GM18499 (cell line): ENCODE measurements at regions not wholly inside any gene's neighbourhood (a gene's known extent, or its start where the extent isn't known, plus 50 kb on each side); places are given as distances from the start of the nearest gene placed in this dataset.
"Not testable (repeated sequence)": the region's sequence is repeated elsewhere in the genome, so short reads cannot be mapped to it uniquely, and the experiment has no call there.

Experiments
- ATAC-seq: cut with Tn5 transposase; IDR thresholded peaks from one replicate; pipeline ENCODE4 v1.9.1; 2021; ENCODE audit warnings: moderate number of reproducible peaks; ENCODE audit not compliant: insufficient read depth, unreplicated experiment

DNA sequence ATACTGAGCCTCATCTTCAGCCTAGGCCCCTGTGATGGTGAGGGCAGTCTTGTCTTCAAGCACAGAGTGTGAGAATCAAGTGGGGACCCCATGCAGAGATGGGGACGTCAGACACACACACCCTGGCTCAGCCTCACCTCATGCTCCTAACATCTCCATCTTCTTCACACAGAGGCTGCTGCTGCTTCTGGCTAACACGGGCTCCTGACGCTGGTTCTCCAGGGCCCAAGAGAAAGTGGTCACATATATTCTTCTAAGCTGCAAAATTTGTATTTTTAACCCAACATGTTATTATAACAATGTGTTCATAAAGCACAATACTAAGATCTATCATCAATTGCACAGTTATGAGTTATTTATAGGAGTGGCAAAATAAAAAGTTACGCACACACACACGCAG, 101.2 kb downstream of the VPREB1 start:
- no peak for ATAC-seq

DNA sequence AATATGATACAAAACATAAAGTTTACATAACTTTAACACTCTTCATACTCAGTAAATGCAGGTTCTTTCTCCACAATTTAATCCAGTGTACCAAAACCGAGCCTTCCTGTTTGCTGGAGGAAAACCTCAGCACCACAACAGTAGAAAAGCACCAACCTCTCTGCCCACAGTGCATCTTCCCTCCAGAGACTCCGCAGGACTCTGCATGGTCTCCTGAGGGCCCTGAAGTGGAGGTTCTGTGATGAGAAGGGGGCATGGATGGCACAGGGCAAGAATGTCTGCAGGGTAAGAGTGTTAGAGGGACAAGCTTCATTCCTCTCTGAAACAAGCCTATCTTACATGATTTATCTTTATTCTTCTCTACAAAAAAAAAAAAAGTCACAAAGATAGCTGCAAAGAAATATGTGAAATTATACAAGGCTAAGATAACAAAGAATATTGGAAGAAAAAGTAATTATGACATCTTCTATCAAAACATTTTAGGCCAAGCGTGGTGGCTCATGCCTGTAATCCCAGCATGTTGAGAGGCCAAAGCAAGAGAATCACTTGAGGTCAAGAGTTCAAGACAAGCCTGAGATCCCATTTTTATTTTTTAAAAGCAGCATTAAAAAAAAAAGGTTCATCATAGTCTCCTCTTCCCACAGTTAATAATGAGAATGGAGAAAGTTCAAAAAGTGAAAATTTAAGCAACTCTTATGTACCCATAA, 102.0 kb downstream of the VPREB1 start:
- no peak for ATAC-seq

DNA sequence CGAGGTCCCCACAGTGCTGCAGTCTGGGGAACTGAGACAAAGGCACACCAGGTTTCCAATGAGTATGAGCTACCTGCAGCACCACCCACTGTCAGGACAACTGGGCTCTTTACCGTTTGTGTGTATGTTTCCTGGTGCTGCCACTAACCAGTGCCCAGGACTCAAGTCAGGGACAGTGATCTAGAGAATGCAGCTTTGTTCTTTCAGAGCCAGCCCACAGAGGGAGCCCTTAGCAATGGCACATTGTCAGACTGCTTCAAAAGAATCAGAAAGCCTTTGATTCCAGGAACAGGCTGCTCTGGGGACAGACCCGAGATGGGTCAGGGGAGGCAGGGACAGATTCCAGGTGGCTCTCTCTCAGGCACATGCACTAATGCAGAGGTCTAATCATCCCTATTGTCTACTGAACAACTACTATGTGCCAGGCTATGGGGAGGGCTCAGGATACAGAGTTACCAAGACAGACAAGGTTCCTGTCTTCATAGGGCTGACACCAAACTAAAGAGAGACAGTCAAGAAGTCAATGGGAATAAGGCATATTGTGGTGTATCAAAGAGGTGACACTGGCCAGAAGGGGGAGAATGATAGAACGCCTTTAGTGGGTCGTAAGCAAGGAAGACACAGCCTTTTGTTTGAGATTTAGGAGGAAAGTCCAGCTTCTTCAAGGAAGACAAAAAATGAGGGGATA, 103.7 kb downstream of the VPREB1 start:
- no peak for ATAC-seq

DNA sequence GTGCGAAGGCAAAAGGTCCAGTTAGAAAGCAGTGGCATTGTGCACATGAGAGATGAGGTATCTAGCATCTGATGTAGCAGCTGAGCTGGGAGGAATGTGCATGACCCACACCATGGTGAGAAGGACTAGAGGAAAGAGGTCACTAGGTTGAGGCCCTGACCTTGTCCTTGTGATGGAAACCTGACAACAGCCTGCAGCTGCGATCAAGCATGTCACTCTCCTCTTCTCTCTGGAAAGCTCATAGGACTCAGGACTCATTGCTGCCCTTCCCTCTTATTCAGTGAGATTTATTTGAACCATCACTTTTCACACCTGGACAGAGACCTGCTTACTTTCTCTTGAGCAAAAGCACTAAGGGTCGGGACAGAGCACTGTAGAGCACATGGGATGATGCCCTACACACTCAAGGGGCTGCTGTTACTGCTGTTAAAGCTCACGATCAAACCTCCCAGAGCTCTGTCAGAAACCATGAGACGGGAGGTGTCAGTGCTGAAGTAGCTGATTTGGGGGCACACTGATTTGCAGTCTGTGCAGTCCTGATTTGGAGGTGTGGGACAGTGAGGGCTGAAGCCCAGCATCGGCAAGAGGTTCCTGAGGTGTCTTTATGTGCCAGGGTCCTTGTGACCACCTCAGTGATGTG, 104.3 kb downstream of the VPREB1 start:
- no peak for ATAC-seq

DNA sequence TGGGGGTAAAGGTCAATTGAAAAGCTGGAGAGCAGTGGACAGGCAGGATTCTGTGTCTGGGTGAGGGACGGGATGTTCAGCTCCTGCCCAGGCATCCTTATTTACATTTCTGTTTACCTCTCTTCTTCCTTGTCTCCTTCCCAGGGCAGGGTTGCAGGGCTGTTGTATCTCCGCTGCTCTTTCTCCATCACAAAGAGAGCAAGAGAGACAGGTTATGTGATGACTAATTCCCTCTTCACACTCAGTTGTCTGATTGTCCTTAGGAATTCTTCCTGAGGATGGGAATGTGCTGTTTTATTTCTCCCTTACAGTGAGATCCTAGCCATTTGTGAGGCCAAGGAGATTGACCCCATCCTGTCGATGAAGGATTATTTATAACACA, 104.9 kb downstream of the VPREB1 start:
- no peak for ATAC-seq

DNA sequence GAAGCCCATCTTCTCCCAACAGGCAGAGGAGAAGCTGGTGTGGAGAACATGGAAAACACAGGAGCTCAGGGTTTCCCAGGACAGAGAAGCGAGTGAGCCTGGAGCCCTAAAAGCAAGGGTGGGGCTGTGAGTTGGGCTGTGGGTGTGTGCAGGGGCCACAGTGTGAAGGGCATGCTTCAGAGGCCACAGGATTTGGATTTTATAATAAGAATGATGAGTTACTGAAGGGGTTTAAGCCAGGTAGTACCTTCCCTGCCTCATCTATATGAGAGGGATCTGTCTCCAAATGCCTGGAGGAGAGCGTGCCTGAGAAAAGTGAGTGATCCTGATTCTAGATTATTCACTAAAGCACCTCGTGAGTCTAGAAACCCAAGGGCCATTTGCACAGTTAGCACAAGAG, 106.8 kb downstream of the VPREB1 start:
- ATAC-seq = no peak

DNA sequence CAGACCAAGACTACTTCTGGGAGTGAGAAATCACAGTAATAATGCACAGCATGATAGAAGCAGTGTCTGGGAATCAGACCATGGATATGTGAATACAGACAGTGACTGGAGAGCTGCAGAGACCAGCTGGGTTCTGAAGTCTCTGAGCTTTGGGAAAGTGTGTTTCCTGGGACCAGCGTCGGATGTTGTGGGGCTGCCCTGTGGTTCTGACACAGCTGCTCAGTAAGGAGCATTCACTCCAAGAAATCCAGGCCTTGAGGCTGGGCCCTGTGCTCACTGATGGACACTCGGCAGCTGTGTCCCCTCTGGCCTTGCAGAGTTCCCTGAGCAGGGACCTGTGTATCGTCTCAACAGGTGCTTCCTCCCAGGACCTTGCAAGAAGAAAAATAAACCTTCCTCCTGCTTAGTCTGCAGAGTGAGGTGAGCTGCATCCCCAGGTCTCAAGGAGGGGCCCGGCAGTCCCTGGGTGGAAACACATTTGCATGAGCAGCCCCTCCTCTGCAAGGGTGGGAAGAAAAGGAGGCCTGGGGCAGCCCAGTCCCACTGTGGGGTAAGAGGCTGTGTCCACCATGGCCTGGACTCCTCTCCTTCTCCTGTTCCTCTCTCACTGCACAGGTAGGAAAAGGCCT, 107.9 kb downstream of the VPREB1 start:
- ATAC-seq = no peak

DNA sequence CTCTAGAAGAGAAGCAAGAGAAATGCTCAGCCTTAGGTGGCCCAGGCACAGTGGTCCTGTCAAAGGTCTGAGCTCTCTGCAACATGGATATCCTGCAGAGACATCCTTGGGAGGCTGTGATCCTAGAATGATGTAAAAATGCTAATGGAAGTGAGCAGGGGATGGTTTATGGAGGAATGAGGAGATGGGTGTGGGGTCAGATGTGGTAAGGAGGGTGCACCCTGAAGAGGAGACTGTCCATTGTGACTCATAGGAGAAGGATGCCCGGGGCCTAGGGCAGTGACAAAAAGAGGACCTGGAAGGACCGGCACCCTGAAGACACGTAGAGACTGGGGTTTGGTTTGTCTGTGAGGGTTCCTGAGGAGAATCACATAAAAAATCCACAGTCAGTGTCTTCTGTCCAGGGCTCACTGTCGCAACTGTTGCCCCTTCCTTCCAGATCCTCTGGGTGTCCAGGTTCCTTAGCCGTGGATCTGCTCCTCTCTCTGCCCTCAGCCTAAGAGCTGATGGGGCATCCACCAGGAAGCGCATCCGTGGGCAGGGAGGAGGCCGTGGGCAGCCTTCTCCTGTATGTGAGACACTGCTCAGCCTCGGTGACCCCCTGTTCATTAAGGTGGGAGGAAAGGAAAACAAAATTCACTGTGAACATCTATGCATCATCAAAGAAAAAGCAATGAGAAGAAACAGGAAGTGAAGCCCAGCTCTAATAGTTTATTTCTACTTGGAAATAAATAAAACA, 110.7 kb downstream of the VPREB1 start:
- no peak for ATAC-seq

DNA sequence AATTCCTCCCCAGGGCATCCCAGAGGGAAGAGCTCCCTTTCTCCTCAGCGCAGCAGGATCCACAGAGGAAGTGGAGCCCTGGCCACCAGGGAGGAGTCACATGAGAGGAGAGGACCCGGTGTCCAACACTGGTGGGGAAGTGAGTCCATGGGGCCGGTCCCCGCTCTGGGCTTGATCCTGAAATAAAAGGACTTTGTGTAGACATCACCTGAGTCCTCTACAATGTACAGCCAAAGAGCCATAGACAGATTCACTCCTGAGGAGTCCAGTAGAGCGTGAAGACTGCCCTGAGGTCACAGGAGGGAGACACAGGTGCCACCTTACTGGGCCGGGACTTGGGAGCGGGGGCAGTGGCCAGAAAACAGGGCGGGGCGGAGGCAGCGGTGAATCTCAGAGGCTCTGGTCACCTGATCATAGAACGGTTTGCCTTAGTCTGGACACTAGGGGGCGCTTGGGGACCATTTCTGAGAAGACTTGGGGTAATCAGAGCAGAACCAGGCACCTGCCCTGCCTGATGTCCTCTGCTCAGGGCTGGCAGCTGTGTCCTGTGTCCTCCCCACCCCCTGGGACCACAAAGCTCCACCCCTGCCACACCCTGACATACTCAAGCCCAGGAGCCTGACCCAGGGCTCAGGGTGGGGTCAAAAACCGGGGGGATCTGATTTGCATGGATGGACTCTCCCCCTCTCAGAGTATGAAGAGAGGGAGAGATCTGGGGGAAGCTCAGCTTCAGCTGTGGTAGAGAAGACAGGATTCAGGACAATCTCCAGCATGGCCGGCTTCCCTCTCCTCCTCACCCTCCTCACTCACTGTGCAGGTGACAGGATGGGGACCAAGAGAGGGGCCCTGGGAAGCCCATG, 112.7 kb downstream of the VPREB1 start:
- ATAC-seq = no peak

DNA sequence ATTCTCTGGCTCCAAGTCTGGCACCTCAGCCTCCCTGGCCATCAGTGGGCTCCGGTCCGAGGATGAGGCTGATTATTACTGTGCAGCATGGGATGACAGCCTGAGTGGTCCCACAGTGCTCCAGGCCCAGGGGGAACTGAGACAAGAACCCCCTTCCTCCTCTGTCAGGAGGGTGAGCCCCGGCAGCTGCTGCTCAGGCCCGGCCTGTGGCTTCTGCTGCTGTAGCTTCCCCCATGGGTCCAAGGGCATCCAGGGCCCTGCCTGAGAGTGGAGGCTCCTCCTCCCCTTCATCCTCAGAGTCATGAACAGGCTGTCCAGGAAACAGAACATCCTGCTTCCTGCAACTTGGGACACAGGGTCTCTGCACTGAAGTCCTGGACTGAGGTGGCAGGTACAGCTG, 113.6 kb downstream of the VPREB1 start:
- no peak for ATAC-seq

DNA sequence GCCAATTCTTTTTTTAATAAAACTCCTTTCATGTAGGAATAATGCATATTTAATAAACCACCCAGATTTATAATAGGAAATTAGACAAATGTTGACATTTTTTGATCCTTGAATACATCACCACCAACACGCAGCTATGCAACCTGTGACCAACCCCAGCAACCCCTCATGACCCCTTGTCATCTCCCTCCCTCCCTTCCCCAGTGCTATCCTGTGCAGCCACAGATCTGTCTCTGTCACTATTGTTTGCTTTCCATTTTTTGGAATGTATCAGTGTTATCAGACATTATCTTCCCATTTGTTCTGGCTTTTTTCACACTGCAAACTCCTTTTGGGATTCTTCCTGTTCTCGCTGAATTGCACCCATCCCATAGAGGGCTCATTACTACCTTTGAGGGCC, 114.1 kb downstream of the VPREB1 start:
- ATAC-seq = no peak

DNA sequence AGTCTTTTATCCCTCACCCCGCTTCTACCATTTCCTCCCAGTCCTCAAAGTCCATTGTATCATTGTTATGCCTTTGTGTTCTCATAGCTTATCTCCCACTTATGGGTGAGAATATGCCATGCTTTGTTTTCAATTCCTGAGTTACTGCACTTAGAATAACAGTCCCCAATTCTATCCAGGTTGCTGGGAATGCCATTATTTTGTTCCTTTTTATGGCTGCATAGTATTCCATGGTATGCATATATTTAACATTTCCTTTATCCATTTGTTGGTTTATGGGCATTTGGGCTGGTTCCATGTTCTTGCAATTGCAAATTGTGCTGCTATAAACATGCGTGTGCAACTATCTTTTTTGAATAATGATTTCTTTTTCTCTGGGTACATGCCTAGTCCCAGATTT, 114.9 kb downstream of the VPREB1 start:
- ATAC-seq = no peak

DNA sequence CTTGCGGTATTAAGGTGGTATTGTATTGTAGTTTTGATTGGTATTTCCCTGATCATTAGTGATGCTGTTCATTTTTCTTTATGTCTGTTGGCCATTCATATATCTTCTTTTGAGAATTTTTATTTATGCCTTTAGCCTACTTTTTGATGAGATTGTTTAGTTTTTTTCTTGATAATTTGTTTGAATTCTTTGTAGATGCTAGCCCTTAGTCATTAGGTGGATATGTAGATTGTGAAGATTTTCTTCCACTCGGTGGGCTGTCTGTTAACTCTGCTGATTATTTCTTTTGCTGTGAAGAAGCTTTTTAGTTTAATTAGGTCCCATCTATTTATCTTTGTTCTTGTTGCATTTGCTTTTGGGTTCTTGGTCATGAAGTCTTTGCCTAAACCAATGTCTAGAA, 115.4 kb downstream of the VPREB1 start:
- ATAC-seq = no peak

DNA sequence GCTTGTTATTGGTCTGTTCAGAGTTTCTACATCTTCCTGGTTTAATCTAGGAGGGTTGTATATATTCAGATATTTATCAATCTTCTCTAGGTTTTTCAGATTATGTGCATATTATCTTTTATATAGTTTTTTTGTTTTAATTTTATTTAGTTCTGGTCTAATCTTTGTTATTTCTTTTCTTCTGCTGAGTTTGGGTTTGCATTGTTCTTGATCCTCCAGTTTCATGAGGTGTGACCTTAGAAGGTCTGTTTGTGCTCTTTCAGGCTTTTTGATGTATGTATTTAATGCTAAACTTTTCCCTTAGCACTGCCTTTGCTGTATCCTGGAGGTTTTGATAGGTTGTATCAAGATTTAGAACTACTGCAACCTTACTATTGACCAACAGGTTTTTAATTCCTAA, 117.7 kb downstream of the VPREB1 start:
- no peak for ATAC-seq

DNA sequence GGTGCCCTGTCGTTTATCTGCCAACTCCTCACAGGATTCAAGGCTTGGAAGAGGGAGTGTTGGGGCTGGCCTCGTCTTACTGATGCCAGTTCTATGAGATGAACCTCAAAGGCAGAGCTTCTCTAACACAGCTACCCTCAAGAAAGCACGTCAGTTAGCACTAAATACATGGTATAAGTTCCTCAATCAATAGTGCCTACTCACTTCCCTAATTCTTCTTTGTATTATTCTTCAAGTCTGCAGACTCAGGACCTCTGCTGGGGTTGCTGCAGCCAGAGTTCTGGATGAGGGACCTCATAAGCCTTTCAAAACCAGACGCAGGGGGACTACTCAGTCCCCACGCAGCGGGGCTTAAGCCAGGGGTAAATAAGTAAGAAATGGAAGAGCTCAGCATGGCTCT, 118.3 kb downstream of the VPREB1 start:
- no peak for ATAC-seq

DNA sequence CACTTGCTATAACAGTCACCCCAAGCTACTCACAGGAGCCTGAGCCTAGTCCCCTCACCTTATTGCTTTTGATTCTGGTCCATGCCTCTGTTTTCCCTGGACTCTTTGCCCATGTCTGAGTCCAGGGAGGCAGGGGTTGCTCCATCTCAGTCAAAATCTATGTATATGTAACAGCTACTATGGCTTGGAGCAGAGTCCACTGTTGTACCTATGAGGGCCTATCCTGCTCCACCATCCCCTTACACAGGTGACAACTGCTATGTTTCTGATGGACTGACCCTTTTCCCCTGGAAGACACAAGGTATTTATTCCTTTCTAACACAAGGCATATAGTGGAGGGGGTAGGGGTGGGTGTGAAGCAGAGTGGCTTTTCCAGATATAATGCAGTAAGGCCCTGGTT, 119.6 kb downstream of the VPREB1 start:
- ATAC-seq = no peak

DNA sequence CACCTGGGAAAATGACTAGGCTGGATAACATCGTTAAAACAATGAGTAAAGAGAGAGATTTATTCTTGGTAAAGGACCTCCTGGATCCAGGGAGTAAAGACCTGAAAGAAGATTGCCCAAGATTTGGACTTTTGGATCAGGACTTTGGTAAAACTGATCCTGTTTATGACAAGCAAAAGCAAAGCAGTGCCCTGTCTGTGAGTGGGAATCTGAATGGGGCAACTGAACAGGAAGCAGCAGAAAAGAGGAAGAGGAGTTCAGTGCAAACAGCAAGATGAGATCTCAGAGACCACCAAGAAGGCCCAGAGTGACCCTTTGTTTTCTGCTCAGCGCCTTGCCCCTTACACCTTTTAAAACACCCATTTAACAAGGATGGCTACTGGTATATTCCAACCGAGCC, 122.0 kb downstream of the VPREB1 start:
- ATAC-seq = no peak

DNA sequence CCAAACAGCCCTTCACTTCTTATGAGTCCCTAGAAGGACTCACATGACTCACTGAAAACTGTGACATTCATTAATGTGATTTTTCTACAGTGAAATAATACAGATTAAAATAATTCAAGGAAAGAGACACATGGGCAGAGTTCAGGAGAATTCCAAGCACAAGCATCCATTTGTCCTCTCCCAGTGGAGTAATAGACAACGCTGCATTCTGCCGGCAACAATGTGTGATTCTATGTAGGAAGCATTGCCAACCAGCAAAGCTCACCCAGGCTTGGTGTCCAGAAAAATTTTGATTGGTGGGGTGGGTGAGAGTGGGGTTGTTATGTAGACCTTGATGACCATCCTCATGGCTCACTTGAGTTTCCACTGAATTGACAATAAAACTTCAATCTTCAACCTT, 123.9 kb downstream of the VPREB1 start:
- no peak for ATAC-seq

DNA sequence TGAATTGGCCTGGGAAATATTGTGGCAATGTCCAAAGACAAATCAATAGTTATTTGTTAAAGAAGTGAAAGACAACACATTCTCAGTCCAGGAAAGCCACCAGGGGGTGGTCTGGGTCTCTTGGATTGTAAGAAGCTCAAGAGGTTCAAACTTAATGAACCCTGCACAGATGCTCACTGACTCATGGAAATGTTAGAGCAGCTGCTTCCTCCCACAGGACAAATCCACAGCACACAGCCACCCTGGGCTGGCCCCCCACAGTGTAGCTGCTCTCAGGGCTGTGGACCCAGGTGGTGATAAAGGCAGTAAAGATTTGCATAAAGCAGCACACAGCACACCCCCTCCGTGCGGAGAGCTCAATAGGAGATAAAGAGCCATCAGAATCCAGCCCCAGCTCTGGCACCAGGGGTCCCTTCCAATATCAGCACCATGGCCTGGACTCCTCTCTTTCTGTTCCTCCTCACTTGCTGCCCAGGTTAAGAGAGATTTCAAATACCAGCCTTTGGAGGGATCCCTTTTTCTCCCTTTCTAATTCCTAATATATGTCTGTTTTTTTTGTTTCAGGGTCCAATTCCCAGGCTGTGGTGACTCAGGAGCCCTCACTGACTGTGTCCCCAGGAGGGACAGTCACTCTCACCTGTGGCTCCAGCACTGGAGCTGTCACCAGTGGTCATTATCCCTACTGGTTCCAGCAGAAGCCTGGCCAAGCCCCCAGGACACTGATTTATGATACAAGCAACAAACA, 124.8 kb downstream of the VPREB1 start:
- ATAC-seq = not testable (repeated sequence)
